ENCODE measurements at regions not wholly inside any gene's neighbourhood (a gene's known extent, or its start where the extent isn't known, plus 50 kb on each side); places are given as distances from the start of the nearest gene placed in this dataset.

DNA sequence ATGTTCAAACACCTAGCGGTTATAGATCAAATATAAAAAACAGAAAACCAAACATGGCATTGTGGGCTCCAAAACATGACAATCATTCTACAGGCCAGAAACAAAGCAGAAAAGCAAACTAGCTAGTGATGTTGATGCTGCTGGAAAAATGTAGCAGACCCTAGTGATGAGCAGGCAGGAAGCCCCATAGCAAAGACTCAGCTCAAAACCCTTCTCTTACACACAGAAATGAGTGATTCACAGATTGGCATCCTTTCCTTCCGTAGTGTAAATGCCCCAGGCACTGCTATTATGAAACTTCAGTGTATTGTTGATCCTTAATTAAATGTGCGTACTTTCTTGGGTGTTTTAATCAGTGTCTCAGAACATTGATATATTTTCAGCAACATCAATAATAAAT lies 425.1 kb downstream of the UTRN start:
- in situ Hi-C loops (cut with MboI; ENCODE audit: low sequenced_read_pairs), result no loop called here

DNA sequence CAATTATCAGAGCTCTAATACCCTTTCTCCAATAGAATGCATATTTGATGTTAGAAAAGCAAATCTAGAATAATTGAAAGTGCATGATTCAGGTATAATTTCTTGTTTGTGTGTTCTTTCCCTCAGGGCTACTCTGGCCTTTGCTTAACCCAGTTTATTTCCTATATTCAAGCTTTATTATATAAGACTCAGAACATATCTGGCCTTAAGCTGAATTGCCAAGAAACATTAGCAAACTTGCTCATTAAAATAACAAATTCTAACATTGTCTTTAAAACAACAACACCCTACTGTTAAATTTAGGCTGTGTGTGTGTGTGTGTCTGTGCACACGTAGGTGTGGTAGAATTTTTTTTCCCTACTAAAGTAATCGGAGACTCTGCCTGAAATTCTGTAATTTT lies 426.5 kb downstream of the UTRN start:
- in situ Hi-C loops (cut with MboI; ENCODE audit: low sequenced_read_pairs), result no loop called here

DNA sequence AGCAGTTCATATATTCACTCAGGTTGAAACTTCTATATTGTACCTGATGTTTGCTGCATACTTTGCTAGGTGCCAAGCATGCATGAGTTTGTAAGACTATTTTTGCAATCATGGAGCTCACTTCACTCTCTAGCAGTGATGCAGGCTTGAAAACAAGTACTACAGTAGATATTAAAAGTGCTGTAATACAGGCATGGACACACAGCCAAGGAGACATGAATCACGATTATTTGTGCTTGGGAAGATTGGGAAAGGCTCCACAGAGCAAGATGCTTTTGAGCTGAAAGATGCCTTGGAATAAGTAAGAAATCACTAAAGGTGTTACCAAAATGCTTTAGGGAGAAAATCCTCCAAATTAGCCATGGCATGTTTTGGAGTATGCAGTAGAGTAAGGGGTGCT lies 427.4 kb downstream of the UTRN start:
- in situ Hi-C loops (cut with MboI; ENCODE audit: low sequenced_read_pairs), result no loop called here

DNA sequence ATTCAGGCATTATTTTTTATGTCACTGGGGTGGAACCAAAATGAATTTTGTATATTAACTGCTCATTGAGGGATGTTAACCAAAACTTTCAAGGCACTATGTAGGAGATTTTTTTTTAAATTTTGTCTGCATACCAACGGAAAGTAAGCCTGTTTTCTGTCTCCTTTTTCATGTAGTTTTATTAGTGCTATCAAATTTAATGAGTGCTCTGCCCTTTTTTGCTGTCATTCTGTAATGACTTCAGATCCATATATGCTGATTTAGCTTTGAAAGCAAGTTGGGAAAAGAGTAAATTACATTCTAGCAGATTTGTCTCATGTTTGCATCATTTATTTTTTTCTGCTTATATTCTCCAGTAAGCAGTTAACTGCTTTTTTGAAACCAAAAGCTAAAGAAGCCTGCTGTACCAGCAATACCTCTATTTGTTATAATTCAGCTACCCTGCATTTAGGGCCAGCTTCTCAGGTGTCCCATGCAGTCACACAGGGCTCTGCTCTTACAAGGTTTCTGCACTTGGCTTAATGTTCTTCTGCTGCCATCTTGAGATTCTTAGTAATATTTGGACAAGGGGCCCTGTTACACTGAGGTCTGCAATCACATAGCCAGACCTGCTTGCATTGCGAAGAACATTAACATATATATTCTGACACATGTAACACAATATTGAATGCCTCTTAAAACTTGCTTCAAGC lies 429.0 kb downstream of the UTRN start:
- in situ Hi-C loops (cut with MboI; ENCODE audit: low sequenced_read_pairs), result no loop called here

DNA sequence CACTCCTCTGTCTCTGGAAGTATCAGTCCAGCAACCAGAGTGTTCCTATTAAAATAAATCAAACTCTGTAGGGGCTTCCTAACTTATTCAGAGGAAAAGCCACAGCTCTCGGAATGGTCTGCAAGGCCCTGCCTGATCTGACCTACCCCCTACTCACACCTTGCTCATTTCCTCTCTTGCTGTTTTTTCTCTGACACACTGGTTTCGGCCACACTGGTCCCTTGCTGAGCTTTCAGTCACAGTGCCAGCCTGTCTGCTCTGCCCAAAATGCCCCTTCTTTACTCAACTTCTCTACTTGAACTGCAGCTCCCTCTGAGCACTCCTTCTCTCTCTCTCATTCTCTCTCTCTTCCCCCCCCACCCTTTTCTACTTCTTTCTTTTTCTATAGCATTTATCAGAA lies 430.2 kb downstream of the UTRN start:
- in situ Hi-C loops (cut with MboI; ENCODE audit: low sequenced_read_pairs), result no loop called here

DNA sequence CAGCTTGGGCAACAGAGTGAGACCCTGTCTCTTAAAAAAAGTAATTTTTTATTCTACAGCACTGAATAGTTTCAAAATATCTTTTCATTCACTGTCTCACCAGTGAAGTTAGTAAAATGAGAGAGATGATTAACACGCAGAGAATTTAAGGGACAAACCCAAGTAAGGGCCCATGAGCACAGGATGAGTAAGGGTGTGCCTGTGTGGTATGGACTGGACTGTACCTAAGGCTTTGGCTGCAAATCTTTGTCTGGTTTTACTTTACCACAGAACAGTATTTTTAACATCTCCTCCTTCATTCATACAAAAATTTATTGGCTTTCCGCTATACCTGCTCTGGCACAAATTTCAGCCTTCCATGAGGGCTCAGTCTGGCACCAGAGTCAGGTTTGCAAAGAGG lies 433.3 kb downstream of the UTRN start:
- in situ Hi-C loops (cut with MboI; ENCODE audit: low sequenced_read_pairs), result no loop called here

DNA sequence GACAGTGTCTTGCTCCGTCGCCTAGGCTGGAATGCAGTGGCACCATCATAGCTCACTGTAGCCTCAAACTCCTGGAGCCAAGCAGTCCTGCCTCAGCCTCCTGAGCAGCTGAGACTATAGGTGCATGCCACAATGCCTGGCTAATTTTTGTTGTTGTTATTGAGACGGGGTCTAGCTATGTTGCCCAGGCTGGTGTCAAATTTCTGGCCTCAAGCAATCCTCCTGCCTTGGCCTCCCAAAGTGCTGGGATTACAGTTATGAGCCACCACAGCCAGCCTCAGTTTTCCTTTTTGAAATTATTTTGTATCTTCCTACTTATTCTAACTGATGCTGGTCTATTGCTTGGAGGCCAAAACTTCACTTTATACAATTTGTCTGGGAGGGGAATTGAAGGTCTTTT lies 436.1 kb downstream of the UTRN start:
- in situ Hi-C loops (cut with MboI; ENCODE audit: low sequenced_read_pairs), result no loop called here

DNA sequence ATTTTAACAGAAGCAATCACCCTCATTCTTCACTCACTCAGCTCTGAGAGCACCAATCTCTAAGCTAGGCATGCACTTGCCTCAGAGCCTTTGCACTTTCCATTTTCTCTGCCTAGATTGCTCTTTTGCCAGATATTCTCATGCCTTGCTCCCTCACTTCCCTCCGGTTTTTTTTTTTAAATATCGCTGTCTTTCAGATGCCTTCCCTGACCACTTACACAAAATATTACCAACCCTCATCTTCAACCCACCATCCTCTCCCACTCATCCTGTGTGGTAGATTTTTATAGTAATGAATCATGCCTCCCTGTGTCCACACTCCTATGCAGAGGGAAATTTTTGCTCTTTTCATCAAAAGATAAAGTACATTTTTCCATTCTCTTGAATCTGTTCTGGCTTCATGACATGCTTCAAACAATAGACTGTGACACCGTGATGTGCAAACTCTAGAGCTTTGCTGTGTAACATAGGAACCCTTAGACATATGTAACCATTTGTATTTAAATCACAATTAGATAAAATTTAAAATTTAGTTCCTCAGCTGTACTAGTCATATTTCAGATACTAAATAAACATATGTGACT lies 437.1 kb downstream of the UTRN start:
- in situ Hi-C loops (cut with MboI; ENCODE audit: low sequenced_read_pairs), result no loop called here

DNA sequence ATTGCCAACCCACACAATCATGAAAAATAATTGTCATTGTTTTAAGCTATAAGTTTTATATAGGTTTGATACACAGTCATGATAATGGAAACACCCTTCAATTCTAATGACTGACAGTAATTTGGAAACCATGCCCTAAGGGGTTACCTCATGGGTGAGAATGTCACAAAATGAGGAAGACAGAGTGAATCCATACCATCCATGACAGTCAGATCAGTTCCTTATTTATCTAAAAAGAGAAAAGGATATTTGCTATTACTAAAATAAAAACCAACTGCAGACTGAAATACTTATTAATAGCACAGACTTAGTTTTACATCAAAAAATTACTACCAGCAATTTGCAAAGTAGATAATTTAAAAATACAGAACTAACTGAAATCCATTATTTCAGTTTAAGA lies 437.8 kb downstream of the UTRN start:
- in situ Hi-C loops (cut with MboI; ENCODE audit: low sequenced_read_pairs), result no loop called here

DNA sequence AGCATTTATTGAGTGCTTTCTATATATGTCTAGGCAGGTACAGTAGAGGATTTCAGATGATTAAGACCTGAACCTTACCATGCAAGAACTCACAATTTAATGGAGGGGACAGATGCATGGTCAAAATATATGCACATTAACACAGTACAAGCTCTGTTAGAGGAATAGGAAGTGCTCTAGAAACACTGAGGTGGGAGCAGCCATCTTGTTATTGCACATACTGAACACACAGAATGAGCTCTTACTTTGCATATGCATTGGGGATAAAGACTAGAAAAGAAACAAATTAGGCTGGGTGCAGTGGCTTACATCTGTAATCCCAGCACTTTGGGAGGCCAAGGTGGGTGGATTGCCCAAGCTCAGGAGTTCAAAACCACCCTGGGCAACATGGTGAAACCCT lies 438.3 kb downstream of the UTRN start:
- in situ Hi-C loops (cut with MboI; ENCODE audit: low sequenced_read_pairs), result no loop called here

DNA sequence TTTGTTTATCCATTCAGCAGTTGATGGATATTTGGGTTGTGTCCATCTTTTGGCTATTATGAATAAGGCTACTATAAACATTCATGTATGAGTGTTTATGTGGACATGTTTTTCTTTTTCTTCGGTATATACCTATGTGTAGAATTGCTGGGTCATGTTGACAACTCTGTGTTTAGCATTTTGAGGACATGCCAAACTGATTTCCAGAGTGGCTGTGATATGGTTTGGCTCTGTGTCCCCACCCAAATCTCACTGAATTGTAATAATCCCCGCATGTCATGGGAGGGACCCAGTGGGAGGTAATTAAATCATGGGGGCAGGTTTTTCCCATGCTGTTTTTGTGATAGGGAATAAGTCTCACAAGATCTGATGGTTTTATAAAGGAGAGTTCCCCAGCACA lies 439.7 kb downstream of the UTRN start:
- in situ Hi-C loops (cut with MboI; ENCODE audit: low sequenced_read_pairs), result no loop called here

DNA sequence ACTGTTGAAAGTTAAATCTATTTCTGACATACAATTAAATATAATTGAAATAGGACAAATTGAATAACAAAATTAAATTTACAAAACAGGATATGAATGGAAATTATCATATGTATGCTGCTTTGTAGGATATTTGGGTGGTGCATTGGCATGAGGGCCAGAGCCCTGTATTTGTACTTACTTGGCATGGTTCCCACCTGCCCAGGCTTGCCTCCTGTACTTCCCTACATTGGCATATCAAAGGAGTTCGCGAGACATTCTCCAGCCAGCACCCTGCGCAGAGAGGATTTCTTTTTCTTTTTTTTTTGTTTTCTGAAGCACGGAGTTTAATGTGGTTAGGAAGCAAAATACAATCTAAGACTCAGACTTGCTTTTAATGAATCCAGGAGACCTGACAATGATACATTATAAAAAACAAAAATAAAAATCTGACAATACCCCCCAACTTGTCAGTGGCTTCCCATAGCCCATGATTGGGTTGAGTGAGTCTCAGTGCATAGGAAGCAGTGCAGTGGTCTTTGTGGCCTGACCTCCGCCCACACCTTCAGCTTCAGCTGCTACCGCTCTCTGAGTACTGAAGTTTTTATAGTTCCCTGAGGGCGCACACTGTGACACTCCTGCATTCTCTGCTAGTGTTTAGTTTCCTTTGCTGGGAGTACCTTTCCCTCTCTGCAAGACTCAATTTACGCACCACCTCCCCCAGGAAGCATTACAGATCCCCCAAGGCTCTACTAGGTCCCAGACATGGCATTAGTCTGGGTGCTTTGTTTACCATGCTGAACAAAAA lies 440.8 kb downstream of the UTRN start:
- in situ Hi-C loops (cut with MboI; ENCODE audit: low sequenced_read_pairs), result no loop called here

DNA sequence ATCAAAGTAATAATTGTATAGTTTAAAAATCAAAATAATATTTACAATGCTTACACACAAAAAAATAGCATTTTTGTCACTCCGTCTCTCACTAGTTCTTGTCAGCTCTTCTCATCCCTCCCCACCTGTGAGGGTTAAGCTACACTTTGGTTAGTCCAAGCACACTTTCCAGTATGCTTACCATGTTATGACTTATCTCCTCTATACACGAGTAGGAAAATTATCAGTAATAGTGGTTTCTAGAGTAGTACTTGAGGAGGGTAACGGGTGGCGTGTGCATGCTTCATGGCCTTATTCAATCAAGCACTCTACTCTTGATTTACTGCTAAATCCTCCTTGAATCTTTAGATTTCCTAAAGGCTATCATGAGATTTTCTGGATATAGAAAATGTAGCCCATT lies 443.7 kb downstream of the UTRN start:
- in situ Hi-C loops (cut with MboI; ENCODE audit: low sequenced_read_pairs), result no loop called here

DNA sequence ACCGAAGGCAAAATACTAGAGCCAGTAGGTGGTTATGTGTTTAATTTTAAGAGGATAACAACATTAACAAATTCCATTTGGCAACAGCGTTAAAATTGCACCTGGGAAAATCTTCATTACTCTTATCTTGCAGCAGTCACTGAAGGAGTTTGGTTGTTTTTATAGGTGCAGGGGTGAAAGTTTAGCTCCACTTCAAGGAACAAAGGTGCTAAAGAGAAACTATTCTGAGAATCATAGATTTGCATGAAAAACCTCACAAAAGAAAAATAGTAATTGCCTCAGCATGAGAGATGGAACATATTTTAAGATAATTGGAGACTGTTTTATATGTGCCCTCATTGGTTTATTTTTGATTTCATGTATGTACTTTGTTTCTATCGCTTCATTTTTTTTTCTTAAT lies 444.4 kb downstream of the UTRN start:
- in situ Hi-C loops (cut with MboI; ENCODE audit: low sequenced_read_pairs), result no loop called here

DNA sequence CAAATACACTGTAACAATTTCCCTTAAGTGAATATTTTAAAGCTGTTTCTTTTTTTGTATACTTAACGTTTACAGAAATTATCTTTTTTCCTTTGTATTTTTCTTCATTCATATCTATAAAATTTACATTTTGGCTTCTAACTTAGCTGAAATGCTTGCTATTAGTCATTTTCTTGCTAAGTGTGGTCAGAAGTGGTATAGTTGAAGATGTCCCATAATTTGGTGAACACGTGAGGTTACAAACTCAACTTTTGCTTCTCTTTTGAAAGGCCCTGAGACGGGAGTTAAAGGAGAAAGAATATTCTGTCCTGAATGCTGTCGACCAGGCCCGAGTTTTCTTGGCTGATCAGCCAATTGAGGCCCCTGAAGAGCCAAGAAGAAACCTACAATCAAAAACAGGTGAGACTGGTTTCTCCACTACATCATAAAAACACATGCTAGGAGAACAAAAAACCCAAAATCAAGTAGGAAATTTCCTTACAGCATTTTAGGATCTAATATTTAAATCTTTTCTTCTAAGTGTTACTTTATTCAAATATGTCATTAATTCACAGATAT lies 445.0 kb downstream of the UTRN start:
- in situ Hi-C loops (cut with MboI; ENCODE audit: low sequenced_read_pairs), result no loop called here

DNA sequence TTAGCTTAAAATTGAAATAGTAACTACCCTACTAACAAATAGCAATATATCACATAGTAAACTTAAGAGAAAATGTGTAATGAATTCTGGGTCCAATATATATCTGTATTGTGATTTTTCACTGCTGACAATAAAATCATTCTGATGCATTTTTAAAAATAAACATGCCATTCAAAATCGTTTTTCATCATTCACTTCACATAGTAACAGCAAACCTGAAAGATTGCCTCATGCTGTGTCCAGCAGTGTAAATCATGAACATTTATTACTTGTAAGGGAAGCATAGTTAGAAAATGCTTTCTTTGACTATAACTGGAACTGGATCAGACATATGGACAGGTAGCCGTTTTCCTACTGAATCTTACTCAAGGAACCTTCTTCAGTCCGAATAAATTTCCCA lies 446.1 kb downstream of the UTRN start:
- in situ Hi-C loops (cut with MboI; ENCODE audit: low sequenced_read_pairs), result no loop called here

DNA sequence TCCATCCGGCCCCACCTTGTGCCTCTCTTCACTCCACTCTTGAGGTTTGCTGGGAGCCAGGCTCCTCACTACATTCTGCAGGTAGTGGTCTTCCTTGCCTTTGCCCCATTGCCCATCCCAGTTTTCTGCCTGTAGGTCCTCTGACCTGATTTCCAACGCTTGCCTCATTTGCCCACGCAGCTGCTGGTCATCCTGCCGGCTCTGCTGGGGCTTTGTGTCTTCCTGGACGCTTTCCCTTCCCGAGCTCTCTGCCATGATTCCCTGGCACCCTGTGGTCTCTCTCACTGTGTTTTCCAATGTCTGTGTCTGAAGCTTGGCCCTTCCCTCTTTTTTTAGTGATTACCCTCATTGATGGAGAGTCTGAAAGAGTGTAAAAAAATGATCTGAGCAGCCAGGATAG lies 451.6 kb downstream of the UTRN start:
- in situ Hi-C loops (cut with MboI; ENCODE audit: low sequenced_read_pairs), result no loop called here

DNA sequence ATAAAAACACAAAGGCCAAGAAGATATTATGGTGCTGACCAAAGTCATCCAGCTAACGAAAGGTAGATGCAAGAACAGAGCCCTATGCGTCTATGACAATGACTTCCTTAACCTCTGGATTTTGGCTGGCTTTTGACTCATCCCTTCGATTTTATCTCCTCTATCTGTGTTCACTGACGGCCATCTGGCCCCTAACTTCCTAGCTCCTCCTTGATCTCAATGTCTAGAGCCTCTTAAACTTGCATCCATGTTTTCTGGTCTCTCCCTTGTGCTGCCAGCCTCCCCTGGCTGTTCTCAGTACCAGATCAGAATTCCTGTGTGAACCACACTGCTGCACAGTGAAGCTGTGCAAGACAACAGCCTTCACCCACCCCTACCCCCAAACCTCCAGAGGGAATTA lies 452.9 kb downstream of the UTRN start:
- in situ Hi-C loops (cut with MboI; ENCODE audit: low sequenced_read_pairs), result no loop called here

DNA sequence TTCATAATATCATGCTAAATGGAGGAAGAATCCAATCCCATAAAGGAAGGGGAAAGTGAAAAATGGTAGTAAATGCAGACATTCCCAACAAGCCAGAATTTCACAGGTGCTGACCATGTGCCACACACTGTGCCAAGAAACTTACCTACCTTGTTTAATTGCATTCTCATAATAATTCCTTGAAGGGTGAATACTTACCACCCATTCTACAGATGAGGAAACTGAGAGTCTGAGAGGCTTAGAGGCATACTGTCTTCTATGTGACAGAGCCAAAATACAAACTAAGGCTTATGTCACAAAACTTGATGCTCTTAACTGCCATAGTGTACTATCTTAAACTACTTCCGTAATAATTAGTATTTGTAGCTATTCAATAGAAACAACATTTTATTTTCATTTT lies 454.7 kb downstream of the UTRN start:
- in situ Hi-C loops (cut with MboI; ENCODE audit: low sequenced_read_pairs), result no loop called here

DNA sequence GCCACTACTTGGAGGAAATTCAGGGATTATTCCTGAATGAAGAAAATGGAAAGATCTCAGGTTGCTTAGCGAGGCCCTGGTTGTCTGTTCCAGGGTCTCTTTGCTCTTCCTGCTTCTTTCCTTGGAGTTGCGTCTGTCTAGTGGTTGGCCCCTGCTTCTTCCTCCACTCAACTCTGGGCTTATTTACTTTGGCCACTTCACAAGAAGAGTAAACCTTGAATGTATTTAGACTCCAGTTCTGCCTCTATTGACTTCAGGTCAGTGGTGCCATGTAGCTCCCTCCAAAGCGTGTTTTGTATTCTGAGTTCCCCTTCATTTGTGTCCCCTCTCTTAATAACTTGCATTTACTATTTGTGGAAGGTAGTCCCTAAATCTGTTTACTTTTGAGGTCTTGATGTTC lies 456.5 kb downstream of the UTRN start:
- in situ Hi-C loops (cut with MboI; ENCODE audit: low sequenced_read_pairs), result no loop called here

DNA sequence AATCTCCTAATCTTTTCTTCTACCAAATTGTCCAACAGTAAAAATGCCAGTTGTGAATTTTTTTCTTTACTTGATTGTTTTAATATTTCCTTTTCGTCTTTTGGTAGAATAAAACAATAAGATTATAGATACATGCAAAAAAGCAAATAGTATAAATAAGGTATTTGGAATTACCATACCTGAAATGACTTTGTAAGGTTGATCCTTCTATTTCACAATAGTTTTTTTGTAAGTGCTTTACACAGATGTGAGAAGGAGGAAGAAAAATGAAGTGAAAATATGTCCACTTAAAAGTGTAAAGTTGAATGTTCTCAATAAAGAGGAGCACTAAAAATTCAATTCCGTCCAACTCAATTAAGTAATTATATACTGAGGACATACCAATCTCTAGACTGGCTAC lies 457.6 kb downstream of the UTRN start:
- in situ Hi-C loops (cut with MboI; ENCODE audit: low sequenced_read_pairs), result no loop called here

DNA sequence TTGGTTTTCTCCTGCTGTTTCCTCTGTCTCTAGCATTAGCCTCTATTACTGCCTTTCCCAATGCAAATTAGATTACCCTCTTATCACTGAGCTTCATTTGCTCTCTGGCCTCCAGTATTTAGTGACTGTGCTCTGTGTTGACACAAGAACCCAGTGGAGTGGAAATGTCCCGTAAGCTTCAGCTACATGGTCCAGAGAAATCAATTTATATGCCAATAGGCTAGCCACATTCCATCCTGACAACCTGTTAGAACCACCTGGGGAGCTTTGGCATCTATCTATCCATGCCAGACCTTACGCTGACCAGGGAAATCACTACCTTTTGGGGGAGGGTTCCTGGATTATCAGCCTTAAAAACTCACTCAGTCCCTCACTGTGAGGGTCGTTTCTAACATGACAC lies 459.6 kb downstream of the UTRN start:
- in situ Hi-C loops (cut with MboI; ENCODE audit: low sequenced_read_pairs), result no loop called here
